Mammary epithelial cell (primary cell): ENCODE measurements at regions not wholly inside any gene's neighbourhood (a gene's known extent, or its start where the extent isn't known, plus 50 kb on each side); places are given as distances from the start of the nearest gene placed in this dataset.

Source experiments
- CTCF ChIP-seq, 2 donors: IDR thresholded peaks in 1 of 2; conservative IDR thresholded peaks in 1 of 2; 2 replicates each; pipeline ENCODE4 v1.5.1; 2011 to 2012; ENCODE audit warnings: inconsistent platforms in 2 of 2, low read length in 2 of 2, mild to moderate bottlenecking in 2 of 2, control low read depth in 1 of 2, low read depth in 1 of 2; ENCODE audit not compliant: insufficient read depth in 1 of 2; ENCODE audit errors: extremely low read depth in 1 of 2
- EZH2 ChIP-seq: IDR thresholded peaks from 2 replicates; pipeline ENCODE4 v1.6.1; 2012; ENCODE audit warnings: low read length, inconsistent platforms, borderline replicate concordance

- TF ChIP-seq CTCF (conservative IDR thresholded peaks at IDR 0.05 in 1 of 2, IDR thresholded peaks at IDR 0.05 in 1 of 2; ENCODE audit: extremely low read depth in 1 of 2, insufficient read depth in 1 of 2, low read depth in 1 of 2, low read length in 2 of 2) (no peak), EZH2 (no peak)
These were observed 1216.5 kb downstream of the RAPGEF2 start for GRCh38 chr4:160319221-160319867.
